ENCODE measurements at regions not wholly inside any gene's neighbourhood (a gene's known extent, or its start where the extent isn't known, plus 50 kb on each side); places are given as distances from the start of the nearest gene placed in this dataset.

DNA sequence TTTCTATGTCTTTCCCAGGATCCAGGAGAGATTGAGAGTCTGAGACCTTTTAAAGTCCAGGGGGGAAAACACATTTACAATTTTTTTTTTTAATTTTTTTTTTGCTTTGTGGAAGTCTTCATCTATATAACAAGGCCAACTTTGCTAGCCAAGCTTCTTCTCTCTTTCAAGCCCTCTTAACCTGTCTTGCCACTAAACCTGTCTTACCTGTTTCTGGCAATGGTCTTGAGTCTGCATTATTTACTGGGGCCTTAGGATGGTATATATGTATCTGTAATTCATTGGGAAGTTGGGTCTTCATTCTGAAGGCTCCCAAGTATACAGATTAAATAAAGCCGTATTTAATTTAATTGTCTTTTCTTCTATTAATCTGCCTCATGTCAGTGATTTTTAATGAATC lies 750.9 kb upstream of the B3GALT2 start:
- Histone ChIP-seq H3K4me3 (ENCODE audit: low read length) (no peak overlapping the region), H3K4me2 (ENCODE audit: low read length) (no peak overlapping the region), H4K20me1 (ENCODE audit: control insufficient read depth, insufficient read depth, low read depth, low read length) (no peaks in the 10 kb centered on the region), H3K4me1 (ENCODE audit: control insufficient read depth, low read length) (no peaks in the 10 kb centered on the region), H3K27ac (ENCODE audit: low read depth, low read length) (no peak overlapping the region), H3K36me3 (ENCODE audit: control insufficient read depth, low read length) (no peaks in the 10 kb centered on the region), H3K27me3 (ENCODE audit: control insufficient read depth, low read length) (no peaks in the 10 kb centered on the region), H3K9me3 (ENCODE audit: control insufficient read depth, insufficient read depth, low read length) (peaks cover 3% of the 10 kb centered on the region; the same call in 1 of the 2 replicates), H3K9me2 (replicated peaks; ENCODE audit: control insufficient read depth, low read length) (no peaks in the 10 kb centered on the region), H3K79me2 (ENCODE audit: control insufficient read depth, low read length) (no peaks in the 10 kb centered on the region), H3F3A (ENCODE audit: control insufficient read depth, insufficient read depth) (no peaks in the 10 kb centered on the region)
- TF ChIP-seq EZH2phosphoT487 (IDR thresholded peaks at IDR 0.05; ENCODE audit: borderline replicate concordance, low read length), result no peak

DNA sequence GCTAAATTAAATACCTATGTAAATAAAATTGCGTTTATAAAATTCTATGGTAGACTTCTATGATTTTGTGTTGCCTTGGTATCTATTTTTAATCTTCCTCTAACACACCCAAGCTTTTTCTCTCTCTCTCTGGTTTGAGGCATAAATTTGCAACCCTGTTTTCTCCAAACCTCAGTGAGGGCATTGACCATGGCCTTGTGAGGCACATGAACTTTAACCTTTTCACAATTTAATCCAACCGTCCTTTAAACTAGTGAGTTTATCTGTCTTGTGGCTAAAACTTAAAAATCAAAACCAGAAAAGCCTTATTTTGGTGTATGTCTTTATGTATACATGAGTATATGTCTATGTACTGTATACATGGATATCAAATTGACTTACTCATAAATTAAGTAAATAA lies 746.6 kb upstream of the B3GALT2 start:
- Histone ChIP-seq H3K27me3 (ENCODE audit: control insufficient read depth, low read length) (no peaks in the 10 kb centered on the region), H4K20me1 (ENCODE audit: control insufficient read depth, insufficient read depth, low read depth, low read length) (no peaks in the 10 kb centered on the region), H3K79me2 (ENCODE audit: control insufficient read depth, low read length) (no peaks in the 10 kb centered on the region), H3K4me2 (ENCODE audit: low read length) (no peak overlapping the region), H3K9me2 (replicated peaks; ENCODE audit: control insufficient read depth, low read length) (no peaks in the 10 kb centered on the region), H3K27ac (ENCODE audit: low read depth, low read length) (no peak overlapping the region), H3K36me3 (ENCODE audit: control insufficient read depth, low read length) (no peaks in the 10 kb centered on the region), H3K9me3 (ENCODE audit: control insufficient read depth, insufficient read depth, low read length) (no peaks in the 10 kb centered on the region; the same call in 1 of the 2 replicates), H3K4me1 (ENCODE audit: control insufficient read depth, low read length) (no peaks in the 10 kb centered on the region), H3F3A (ENCODE audit: control insufficient read depth, insufficient read depth) (no peaks in the 10 kb centered on the region), H3K4me3 (ENCODE audit: low read length) (no peak overlapping the region)
- TF ChIP-seq, protein P1, sequence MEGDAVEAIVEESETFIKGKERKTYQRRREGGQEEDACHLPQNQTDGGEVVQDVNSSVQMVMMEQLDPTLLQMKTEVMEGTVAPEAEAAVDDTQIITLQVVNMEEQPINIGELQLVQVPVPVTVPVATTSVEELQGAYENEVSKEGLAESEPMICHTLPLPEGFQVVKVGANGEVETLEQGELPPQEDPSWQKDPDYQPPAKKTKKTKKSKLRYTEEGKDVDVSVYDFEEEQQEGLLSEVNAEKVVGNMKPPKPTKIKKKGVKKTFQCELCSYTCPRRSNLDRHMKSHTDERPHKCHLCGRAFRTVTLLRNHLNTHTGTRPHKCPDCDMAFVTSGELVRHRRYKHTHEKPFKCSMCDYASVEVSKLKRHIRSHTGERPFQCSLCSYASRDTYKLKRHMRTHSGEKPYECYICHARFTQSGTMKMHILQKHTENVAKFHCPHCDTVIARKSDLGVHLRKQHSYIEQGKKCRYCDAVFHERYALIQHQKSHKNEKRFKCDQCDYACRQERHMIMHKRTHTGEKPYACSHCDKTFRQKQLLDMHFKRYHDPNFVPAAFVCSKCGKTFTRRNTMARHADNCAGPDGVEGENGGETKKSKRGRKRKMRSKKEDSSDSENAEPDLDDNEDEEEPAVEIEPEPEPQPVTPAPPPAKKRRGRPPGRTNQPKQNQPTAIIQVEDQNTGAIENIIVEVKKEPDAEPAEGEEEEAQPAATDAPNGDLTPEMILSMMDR (IDR thresholded peaks at IDR 0.05; ENCODE audit: low read depth, low read length, poor library complexity, severe bottlenecking), result no peak
- no peak for TF ChIP-seq EZH2phosphoT487 (IDR thresholded peaks at IDR 0.05; ENCODE audit: borderline replicate concordance, low read length)

DNA sequence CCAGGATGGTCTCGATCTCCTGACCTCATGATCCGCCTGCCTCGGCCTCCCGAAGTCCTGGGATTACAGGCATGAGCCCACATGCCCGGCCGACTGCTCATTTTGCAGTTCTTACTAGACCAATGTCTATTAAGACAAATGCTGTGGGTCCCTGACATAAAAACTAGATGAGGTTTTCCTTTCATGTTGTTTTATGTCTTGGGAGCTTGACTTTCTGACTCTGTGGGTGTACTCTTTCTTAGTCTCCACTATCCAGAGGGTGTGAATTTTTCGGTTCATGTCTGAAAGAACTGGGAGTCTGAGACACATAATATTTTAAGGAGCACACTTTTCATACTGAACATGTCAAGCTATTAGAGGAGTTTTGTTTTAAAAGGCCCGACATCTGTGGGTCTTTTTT lies 744.9 kb upstream of the B3GALT2 start:
- H3K79me2 ChIP-seq (ENCODE audit: control insufficient read depth, low read length), result no peaks in the 10 kb centered on the region
- H3K36me3 ChIP-seq (ENCODE audit: control insufficient read depth, low read length), result no peaks in the 10 kb centered on the region
- no peak overlapping the region for H3K27ac ChIP-seq (ENCODE audit: low read depth, low read length)
- TF ChIP-seq, protein P1 (IDR thresholded peaks at IDR 0.05; ENCODE audit: low read depth, low read length, poor library complexity, severe bottlenecking), result no peak
- TF ChIP-seq EZH2phosphoT487 (IDR thresholded peaks at IDR 0.05; ENCODE audit: borderline replicate concordance, low read length), result no peak
- H3K27me3 ChIP-seq (ENCODE audit: control insufficient read depth, low read length), result no peaks in the 10 kb centered on the region
- no peaks in the 10 kb centered on the region for H3F3A ChIP-seq (ENCODE audit: control insufficient read depth, insufficient read depth)
- no peaks in the 10 kb centered on the region for H3K9me2 ChIP-seq (replicated peaks; ENCODE audit: control insufficient read depth, low read length)
- no peaks in the 10 kb centered on the region for H3K4me1 ChIP-seq (ENCODE audit: control insufficient read depth, low read length)
- no peak overlapping the region for H3K4me3 ChIP-seq (ENCODE audit: low read length)
- H3K4me2 ChIP-seq (ENCODE audit: low read length), result no peak overlapping the region
- no peaks in the 10 kb centered on the region for H4K20me1 ChIP-seq (ENCODE audit: control insufficient read depth, insufficient read depth, low read depth, low read length)
- H3K9me3 ChIP-seq (ENCODE audit: control insufficient read depth, insufficient read depth, low read length), result peaks cover 12% of the 10 kb centered on the region; the same call in 1 of the 2 replicates

DNA sequence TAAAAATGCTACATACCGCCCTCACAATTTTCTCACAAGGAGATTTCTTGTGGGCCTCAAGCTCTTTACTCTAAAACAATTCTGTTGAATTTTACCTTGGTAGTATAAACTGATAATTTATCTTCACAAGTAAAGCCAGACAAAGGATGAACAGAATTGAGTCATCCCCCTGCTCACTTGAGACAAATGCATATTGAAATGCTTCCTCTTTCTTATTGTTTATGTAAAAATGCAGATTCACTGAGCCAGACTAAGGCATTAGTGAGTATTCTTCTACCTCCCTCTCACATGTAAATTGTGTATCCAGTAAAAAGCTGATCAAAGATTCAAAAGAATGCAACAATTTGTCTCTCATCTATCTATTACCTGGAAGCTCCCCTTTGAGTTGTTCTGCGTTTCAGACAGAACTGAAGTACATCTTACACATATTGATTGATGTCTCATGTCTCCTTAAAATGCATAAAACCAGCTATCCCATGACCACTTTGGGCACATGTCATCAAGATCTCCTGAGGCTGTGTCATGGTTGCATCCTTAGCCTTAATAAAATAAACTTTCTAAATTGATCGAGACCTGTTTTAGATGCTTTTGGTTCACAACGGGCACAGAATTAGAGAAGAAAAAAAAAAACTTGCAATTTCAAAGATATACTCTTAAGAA lies 743.1 kb upstream of the B3GALT2 start:
- no peaks in the 10 kb centered on the region for H3K79me2 ChIP-seq (ENCODE audit: control insufficient read depth, low read length)
- TF ChIP-seq, protein P1 (IDR thresholded peaks at IDR 0.05; ENCODE audit: low read depth, low read length, poor library complexity, severe bottlenecking), result no peak
- no peak for TF ChIP-seq EZH2phosphoT487 (IDR thresholded peaks at IDR 0.05; ENCODE audit: borderline replicate concordance, low read length)
- no peak overlapping the region for H3K27ac ChIP-seq (ENCODE audit: low read depth, low read length)
- H3K36me3 ChIP-seq (ENCODE audit: control insufficient read depth, low read length), result no peaks in the 10 kb centered on the region
- no peaks in the 10 kb centered on the region for H3K4me1 ChIP-seq (ENCODE audit: control insufficient read depth, low read length)
- H3K27me3 ChIP-seq (ENCODE audit: control insufficient read depth, low read length), result no peaks in the 10 kb centered on the region
- H3K9me3 ChIP-seq (ENCODE audit: control insufficient read depth, insufficient read depth, low read length), result peaks cover 12% of the 10 kb centered on the region; the same call in 1 of the 2 replicates
- H3K4me2 ChIP-seq (ENCODE audit: low read length), result no peak overlapping the region
- H4K20me1 ChIP-seq (ENCODE audit: control insufficient read depth, insufficient read depth, low read depth, low read length), result no peaks in the 10 kb centered on the region
- no peak overlapping the region for H3K4me3 ChIP-seq (ENCODE audit: low read length)
- no peaks in the 10 kb centered on the region for H3F3A ChIP-seq (ENCODE audit: control insufficient read depth, insufficient read depth)
- no peaks in the 10 kb centered on the region for H3K9me2 ChIP-seq (replicated peaks; ENCODE audit: control insufficient read depth, low read length)
